DMS79 treated with DMSO at 0.1 percent for 48 hours (cell line): ENCODE measurements at regions not wholly inside any gene's neighbourhood (a gene's known extent, or its start where the extent isn't known, plus 50 kb on each side); places are given as distances from the start of the nearest gene placed in this dataset.

Source experiments
- DNase-seq: peaks from one replicate; lab custom pipeline; 2025; lab: John Stamatoyannopoulos, UW

DNA sequence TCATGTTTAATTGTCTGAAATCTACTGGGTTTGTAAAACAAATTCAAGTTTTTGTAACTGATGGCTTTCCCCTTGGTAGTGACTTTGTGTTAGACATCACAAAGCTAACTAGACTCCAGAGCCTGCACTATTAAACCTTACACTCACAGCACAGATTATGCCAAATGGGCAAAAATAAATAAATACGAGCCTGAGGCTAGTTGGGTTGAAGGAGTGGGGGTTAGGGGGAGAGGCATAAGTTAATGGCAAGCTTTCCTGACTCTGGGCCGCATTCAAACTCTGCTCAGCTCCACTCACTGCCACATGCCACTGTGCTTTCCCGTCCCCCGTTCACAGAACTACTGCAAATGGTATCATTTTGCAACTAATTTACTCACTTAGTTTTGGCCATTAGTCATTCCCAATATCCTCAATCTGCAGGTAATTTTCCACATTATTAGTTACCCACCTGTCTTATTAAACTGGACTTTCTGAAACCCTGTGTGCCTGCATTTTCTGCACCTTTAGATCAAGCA, 1079.9 kb upstream of the PIK3C3 start:
- DNase-seq: no peak

DNA sequence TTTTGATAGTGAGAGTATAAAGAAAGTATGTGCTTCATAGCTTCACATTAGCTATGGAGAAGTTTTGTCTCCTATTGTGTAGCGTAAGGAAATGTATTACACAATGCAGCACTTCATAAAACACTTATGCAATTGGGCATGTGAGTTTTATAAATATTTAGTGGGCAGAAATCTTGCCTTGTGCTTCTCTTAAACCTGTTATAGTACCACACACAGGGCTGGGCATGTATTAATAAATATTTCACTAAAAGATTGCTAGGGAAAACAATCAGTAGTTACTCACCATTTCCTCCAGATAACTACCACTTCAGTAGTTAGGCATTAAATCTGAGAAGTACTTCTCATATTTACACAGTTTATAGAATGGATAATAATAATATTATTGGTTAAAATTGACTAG, 1080.8 kb upstream of the PIK3C3 start:
- no peak for DNase-seq

DNA sequence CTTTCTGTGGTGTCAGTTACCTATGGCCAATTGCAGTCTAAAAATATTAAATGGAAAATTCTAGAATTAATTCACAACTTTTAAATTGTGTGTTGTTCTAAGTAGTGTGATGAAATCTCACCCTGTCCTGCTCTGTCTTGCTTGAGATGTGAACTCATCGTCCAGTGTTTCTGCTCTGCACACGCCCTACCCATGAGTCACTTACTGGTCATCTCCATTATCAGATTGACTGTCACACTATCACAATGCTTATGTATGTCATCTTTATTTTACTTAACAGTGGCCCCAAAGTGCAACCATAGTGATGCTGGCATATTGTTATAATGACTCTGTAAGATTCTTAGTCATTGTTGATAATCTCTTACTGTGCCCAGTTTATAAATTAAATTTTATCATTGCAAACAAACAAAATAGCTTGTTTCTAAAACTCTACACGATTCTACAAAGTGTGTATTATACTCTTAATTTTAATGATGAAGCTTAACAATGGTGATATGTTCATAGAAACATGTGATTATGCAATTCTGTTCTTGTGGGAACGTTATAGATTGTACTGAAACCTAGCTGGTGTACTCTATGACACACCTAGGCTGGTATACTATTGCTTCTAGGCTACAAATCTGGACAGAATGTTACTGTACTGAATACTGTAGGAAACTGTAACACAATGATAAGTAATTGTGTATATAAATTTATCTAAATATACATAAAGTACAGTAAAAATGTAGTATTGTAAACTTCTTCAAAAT, 1086.8 kb upstream of the PIK3C3 start:
- DNase-seq: no peak

DNA sequence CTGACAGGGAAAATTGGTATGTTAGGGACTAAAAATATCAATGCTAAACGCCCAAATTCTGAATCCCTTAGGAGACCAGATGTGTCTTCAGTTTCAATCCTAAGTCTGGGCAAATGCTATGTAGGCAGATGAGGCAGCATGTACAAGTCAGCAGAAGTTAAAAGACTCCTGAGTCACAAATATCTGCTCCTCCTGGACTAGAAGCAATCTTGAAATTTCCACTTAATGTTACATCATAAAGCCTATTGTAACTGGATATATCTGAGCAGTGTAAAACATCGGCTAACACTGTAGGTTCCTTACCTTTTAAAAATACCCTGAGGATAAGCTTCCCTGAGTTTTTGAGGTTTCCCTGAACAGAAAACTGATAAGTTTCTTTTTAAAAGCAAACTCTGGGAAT, 1087.6 kb upstream of the PIK3C3 start:
- DNase-seq: no peak

DNA sequence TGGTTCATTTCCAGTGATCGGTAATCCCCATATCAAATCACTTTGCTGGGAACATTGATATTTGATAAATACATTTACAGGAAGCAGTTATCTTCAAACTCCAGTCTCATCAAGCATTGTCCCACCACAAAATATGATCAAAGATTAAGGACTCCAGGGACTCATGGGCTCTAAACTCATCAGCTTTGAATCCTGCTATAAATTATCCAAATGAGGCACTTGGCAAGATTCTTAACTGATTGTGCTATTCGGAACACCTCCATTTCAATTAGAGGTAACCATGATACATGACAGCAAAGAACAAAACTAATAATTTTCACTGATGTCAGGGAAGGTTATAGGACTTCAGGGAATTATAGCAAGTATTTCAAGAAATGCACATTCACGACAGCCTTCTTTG, 1088.1 kb upstream of the PIK3C3 start:
- no peak for DNase-seq

DNA sequence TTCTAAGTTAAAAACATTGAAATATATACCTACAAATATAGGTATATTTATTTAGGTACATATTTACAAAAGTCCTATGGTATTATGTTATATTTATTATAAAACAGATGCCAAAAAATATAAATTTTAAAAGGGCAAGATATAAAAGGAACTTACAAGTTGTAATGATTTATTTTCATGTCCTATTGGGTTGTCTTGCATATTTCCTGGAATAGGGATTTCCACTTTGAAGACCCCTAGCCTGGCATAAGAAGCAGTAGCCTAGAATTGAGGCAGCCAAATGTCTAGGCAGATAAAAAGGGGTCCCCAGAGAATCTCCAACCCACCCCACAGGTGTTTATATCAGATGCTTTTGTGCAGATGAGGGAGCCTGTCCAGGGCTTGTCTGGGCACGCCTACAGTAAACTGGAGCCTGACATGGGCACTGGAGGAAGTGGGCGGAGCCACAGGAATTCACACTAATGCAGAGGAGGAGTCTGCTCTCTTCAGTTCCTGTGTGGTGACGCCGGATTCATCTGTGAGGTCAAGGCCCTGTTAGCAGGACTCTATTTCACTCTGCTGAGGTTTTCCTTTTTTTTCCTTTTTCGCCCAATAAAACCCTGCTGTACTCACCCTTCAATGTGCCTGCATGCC, 1088.9 kb upstream of the PIK3C3 start:
- no peak for DNase-seq

DNA sequence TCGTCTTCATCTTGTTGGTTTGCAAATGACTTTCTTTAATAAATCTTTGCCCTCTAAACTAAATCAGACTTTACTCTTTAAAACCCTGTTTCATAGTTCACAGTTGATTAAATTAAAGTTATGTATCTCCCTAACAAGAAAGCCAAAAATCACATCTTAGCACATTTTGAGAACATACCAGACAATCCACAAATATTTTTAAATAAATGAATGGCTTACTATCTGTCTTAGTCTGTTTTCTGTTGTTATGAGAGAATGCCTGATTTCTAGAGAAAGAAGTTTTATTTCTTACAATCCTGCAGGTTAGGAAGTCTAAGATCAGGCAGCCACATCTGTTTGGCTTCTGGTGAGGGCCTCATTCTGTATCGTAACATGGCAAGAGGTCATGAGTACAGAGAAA, 1090.2 kb upstream of the PIK3C3 start:
- DNase-seq: no peak

DNA sequence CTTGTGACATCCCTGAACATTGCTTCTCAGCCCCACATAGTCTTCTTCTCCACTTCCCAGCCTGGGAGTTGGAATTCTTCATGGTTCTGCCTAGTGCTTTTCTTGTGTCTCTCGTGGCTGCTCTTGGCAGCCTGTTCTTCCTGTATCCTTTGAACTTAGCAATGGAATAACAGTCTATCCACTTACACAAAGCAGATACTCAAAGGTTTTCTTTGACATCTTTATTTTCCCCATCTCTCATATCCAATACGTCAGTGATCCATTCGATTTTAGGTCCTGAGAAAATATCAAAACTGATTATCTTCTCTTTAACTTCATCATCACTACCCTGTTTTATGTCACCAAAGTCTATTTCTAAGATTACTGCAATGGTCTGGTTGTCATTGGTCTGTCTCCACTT, 1091.2 kb upstream of the PIK3C3 start:
- DNase-seq: no peak

DNA sequence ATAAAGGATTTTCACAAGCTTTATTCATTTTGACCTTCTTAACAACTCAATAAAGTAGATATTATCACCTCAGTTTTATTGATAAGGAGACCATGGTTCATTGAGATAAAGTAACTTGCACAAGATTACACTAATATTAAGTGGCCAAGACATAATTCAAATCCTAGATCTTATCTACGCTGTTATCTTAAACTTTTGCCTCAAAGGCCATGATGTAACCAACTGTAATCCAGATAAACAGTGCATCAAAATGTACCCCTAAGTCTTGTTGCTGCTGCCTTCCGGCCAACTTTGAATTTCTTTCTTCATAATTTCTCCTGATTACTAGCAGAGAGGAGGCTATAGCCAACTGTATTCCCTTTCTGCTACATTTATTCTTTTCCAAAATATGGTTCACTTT, 1094.8 kb upstream of the PIK3C3 start:
- no peak for DNase-seq

DNA sequence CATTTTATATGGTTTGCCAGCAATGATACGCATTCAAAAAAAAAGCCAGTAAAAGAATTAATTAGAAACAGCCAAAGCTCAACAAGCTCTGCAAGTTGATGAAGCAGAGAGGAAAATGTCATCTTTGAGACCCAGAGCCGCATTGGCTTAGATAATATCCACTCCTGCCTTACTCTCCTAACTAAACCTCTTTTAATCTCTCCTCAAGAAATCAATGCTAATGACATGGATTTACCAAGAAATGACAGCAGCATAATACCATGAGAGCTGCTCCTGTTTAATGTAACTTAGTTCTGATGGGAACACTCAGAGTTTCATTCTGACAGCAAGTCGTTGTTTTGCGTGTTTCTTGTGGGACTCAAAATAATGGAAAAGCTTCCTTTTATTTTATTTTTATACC, 1099.4 kb upstream of the PIK3C3 start:
- no peak for DNase-seq

DNA sequence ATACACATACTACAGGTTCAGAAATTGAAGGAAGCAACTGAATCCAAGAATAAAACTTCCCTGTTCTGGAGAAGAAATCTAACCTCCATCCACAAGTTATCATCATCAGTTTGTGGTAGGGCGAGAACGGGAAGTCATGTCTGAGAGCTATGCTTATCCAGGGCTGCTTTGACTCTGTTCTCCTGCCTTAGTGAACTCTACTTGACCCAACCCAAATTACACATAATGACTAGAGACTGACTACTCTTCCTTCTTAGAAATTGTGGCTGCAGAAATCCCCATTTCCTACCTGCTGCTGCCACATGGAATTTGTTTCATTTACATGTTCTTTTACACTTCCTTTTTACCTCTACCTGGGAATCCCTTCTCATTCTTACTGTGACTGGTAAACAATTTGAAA, 1102.6 kb upstream of the PIK3C3 start:
- no peak for DNase-seq

DNA sequence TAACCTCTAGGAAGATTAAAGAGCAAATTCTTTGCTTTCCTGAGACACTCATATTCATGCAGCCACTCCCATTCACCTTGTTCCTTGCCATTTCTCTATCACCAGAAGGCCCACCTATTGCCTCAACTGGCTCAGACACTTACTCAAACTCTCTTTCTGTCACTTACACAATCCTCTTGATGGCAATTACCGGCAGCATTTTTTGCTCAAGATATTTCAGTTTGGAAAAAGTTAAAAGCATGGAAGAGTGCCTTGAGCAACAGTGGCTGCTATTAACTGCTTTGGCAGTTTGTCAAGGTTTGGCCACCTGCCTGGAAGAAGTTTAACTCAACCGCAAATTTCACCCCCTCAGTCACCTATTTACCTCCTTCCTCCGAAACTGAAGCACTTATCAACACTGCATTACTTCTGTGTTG, 1104.0 kb upstream of the PIK3C3 start:
- peak; percentile 99 for DNase-seq

DNA sequence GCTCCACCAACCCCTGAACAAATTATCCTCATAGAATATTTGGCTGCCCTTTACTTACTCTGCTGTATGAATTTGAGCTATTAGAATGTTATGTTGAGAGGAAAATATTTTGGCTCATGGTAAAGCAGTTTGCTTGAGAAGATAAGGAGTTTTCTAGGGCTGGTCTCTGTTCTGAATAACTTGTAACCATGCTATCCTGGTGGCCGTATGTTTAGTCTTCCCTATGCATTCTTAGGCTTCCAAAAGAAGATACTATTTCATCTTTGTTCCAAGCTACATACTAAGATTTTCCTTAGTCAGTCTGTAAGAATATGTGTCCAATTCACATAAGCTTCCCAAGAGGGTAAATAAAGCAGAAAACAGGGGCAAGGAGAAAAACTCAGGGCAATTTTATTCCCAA, 1105.1 kb upstream of the PIK3C3 start:
- DNase-seq: no peak

DNA sequence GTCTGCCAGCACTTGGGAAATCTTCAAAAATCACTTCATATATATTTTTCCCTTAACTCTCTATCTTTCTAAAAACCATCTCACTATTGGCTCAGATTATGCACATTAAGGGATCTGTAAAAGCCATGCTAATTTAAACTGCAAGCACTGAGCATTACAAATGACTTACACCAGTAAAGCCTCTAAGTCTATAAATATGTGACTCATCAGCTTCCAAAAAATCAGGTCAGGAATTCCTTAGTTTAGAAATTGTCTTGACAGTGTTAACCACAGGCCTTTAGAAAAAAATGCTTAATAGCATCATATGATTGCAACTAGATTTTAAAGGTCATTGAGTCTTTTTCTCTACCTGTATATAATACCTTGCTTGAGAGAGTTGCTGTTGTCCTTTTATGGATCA, 1113.6 kb upstream of the PIK3C3 start:
- DNase-seq: no peak

DNA sequence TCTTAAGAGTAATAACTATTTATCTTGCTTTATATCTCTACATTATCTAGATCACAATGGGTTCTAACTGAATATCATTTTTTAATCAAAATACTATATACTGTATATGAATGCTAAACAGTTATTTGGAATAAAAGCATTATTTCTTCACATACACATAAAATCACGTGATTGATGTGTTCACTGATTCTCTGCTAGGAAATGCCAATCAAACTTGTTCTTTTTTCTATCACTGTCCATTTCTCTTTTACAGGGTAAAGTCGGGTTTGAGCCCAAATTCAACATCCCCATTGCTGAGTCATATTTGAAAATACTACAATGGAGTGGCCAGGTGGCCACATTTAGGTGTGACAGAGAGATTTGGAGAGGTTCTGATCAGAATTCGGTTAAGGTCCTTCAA, 1114.0 kb upstream of the PIK3C3 start:
- no peak for DNase-seq

DNA sequence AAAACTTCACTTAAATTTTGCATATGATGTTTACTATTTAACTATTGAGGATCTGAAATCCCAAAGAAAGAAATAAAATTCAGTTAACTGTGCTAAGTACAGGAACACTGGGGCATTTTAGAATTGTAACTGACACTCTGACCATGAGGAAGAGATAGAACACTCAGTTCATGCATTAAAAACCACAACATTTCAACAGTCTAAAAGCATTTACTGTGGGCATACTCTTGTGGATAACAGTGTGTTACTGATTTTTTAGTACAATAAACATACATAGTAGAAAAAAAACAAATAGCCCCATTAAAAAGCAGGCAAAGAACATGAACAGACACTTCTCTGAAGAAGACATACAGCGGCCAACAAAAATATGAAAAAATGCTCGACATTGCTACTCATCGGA, 1122.7 kb upstream of the PIK3C3 start:
- no peak for DNase-seq

DNA sequence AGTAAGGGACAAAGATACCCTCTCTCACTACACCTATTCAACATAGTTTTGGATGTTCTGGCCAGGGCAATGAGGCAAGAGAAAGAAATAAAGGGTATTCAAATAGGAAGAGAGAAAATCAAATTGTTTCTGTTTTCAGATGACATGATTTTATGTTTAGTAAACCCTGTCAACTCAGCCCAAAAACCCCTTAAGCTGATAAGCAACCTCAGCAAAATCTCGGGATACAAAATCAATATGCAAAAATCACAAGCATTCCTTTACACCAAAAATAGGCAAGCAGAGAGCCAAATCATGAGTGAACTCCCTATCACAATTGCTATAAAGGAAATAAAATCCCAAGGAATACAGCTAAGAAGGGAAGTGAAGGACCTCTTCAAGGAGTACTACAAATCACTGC, 1130.7 kb upstream of the PIK3C3 start:
- no peak for DNase-seq

DNA sequence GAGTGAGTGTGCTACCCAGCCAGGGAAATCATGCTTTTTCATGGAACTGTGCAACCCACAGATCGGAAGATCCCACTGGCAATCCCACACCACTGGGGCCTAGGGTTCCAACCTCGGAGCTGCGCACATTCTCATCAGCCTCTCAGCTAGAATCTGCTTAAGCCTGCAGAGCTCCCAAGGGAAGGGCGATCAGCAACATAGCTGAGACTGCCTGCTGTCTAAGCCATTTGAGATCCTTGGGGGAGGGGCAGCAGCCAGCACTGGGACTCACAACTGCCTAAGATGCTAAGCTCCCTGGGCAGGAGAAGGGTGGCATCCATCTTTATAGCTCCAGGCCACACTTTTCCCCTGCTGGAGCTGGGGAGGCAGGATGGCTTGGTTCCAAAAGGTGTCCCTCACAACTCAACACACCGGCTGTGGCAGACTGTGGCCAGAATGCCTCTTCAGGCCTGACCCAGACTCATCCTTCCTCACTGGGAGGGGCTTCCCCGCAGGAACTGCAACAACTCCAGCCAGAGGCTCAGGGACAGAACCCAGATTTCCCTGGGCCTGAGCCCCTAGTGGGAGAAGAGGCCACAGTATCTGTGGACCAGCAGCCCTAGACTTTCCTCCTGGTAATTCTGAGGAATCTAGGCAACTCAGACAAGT, 1133.3 kb upstream of the PIK3C3 start:
- DNase-seq: no peak

DNA sequence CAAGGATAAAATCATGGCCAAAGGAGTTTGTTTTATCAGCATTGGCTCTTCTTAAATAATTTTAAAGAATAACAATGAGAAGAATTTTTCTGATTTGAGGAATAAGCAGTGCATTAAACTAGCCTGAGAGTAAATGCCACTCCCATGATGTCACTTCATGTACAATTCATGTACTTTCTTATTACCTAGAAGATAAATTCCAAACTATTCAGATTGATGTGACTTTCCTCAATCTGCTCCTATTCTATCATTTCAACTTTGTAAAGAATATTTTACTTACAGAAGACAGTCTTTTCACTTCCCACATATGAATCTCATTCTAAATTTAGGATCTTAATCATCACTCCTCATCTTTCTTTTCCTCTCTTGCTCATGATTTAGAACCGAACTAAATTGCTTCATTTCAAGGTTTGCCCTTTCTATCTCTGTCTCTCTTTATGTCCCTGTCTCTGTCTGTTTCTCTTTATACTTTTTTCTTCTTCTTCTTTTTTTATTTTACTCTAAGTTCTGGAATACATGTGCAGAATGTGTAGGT, 1142.0 kb upstream of the PIK3C3 start:
- no peak for DNase-seq

DNA sequence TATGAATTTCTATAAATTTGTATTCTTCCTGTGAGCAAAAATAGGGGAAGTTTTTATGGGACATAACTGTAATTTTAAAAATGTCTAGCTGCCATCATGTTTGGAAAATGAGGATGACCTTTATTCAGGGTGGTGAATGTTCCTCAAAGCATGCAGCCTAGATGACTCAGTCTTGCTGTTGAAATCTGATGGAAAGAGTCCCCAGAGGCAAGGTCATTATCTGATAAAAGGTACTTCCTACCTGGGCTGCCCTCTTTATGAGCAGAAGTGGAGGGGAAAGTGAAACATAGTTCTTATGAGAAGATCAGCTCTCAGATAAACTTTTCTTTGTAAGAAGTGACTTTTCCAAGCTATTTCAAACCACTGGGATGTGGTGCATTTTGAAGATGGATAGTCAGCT, 1144.7 kb upstream of the PIK3C3 start:
- no peak for DNase-seq

DNA sequence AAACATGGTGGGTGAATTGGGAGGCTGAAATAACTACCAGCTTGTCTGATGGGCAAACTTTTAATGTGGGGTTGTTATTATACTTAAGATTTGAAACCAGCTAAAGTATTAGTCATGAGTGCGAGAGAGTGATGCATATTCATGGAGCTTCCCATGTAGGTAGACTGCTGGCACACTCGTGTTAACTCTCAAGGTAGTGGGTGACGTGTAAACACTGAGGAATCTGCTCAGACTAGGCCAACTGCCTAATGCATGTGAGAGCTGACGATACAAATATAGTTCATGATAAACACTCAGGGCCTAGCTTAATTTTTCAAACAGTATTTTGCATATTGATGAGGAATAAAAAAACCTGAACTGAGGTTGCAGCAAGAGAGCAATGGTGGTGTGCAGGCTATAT, 1165.7 kb upstream of the PIK3C3 start:
- DNase-seq: no peak

DNA sequence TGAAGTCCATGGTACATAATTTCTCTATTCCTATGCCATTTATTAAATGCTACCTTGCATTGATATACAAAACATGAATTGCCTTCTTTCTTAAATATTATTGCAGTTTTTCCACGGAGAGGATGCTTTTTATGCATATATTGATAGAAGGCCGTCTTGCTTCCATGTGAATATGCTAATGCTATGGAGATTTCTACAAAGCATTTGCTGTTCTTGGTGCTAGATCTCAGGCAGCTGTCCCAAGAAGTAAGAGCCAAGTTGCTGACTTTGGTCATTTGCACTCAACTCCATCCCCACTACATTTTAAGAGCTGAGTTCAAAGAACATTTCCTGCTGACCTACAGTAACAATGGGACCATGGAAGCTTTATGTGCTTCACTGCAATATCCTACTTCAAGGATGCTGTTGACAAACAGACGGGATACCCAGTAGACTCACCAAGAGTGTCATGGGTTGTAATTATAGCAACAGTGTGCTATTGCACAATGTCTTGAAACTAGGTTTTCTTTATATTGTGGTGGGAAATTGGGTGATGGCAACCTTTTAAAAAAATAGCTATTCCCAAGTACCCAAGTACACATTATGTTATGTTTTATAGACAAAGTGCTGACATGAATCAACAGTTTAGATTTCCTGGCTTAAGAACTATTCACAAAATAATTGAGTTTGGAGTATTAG, 1172.4 kb upstream of the PIK3C3 start:
- DNase-seq: no peak

DNA sequence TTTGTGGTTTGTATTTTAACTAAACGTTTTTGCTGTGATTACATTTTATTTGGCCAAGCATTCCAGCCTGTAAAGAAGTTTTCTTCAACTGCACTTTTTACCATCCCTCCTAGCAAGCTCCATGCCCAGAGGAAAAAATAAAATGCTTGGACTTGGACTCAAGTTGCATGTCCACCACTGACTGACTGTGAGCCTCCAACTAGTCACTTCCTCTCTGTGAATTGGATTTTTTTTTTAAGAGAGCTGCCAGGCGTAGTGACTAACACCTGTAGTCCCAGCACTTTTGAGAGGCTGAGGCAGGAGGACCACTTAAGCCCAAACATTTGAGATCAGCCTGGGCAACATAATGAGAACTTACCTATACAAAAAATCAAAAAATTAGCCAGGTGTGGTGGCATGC, 1185.2 kb upstream of the PIK3C3 start:
- DNase-seq: no peak
